HG02938 (cell line): ENCODE measurements at regions not wholly inside any gene's neighbourhood (a gene's known extent, or its start where the extent isn't known, plus 50 kb on each side); places are given as distances from the start of the nearest gene placed in this dataset.

Experiments
- ATAC-seq: cut with Tn5 transposase; IDR thresholded peaks from one replicate; pipeline ENCODE4 v1.9.1; 2021; ENCODE audit warnings: mild to moderate bottlenecking, moderate library complexity; ENCODE audit not compliant: unreplicated experiment

- no peak for ATAC-seq
Measured at GRCh38 chr18:40624959-40625358, 1330.1 kb upstream of the PIK3C3 start.

GRCh38 chr18:40613721-40614120 lies 1341.3 kb upstream of the PIK3C3 start:
- ATAC-seq = no peak

GRCh38 chr18:40612356-40612755 lies 1342.7 kb upstream of the PIK3C3 start:
- ATAC-seq = no peak

GRCh38 chr18:40608226-40608625 lies 1346.8 kb upstream of the PIK3C3 start:
- no peak for ATAC-seq

- no peak for ATAC-seq
Measured at GRCh38 chr18:40607542-40608148, 1347.4 kb upstream of the PIK3C3 start.

- no peak for ATAC-seq
Measured at GRCh38 chr18:40606996-40607395, 1348.0 kb upstream of the PIK3C3 start.

- ATAC-seq = no peak
Measured at GRCh38 chr18:40583671-40584070, 1371.4 kb upstream of the PIK3C3 start.

GRCh38 chr18:40582105-40582504 lies 1372.9 kb upstream of the PIK3C3 start:
- no peak for ATAC-seq

GRCh38 chr18:40577981-40578365 lies 1377.1 kb upstream of the PIK3C3 start:
- ATAC-seq = no peak

- no peak for ATAC-seq
Measured at GRCh38 chr18:40577239-40577980, 1377.6 kb upstream of the PIK3C3 start.

- no peak for ATAC-seq
Measured at GRCh38 chr18:40576507-40577115, 1378.4 kb upstream of the PIK3C3 start.

- no peak for ATAC-seq
Measured at GRCh38 chr18:40570615-40571014, 1384.4 kb upstream of the PIK3C3 start.

- ATAC-seq = no peak
Measured at GRCh38 chr18:40569605-40570004, 1385.4 kb upstream of the PIK3C3 start.

- ATAC-seq = no peak
Measured at GRCh38 chr18:40566510-40566844, 1388.6 kb upstream of the PIK3C3 start.

GRCh38 chr18:40565805-40566509 lies 1389.1 kb upstream of the PIK3C3 start:
- ATAC-seq = no peak

- no peak for ATAC-seq
Measured at GRCh38 chr18:40559556-40559955, 1395.5 kb upstream of the PIK3C3 start.

GRCh38 chr18:40558706-40559392 lies 1396.2 kb upstream of the PIK3C3 start:
- no peak for ATAC-seq

GRCh38 chr18:40555914-40556313 lies 1399.1 kb upstream of the PIK3C3 start:
- no peak for ATAC-seq

GRCh38 chr18:40553029-40553428 lies 1402.0 kb upstream of the PIK3C3 start:
- ATAC-seq = no peak

- no peak for ATAC-seq
Measured at GRCh38 chr18:40546875-40547274, 1408.2 kb upstream of the PIK3C3 start.

- no peak for ATAC-seq
Measured at GRCh38 chr18:40534723-40535122, 1420.3 kb upstream of the PIK3C3 start.
